Breast epithelium (tissue), 3 donors: ENCODE measurements at regions not wholly inside any gene's neighbourhood (a gene's known extent, or its start where the extent isn't known, plus 50 kb on each side); places are given as distances from the start of the nearest gene placed in this dataset.

Source experiments
- POLR2AphosphoS5 ChIP-seq, 3 donors: sonication (generic); formaldehyde crosslinking; IDR thresholded peaks; one replicate each; pipeline ENCODE4 v1.6.1; 2017; ENCODE audit warnings: antibody characterized with exemption in 3 of 3
- TF ChIP-seq, protein P1 (sequence below), 3 donors: fragments of 450-650 bp; IDR thresholded peaks; one replicate each; pipeline ENCODE4 v1.5.1; 2016 to 2017; ENCODE audit warnings: antibody characterized with exemption in 3 of 3, mild to moderate bottlenecking in 3 of 3, moderate library complexity in 3 of 3

DNA sequence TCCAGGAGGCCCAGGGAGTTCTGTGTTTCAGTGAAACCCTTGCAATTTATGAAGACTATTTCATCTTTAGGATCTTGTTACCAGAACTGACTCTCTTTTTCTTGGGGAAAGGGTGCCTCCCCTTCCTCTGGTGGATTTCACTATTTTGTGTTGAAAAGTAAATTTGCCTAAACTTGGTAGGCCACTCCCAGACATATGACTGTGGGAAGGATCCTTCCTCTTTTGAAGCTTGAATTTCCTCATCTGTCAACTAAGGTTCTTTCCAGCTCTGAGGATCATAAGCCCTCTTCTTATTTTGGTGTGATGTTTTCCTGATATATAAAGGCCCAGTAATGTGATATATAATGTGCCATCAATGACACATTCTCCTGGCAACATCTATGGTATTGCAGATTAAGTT is 59.1 kb upstream of the ZFAND5 start:
- TF ChIP-seq, protein P1, sequence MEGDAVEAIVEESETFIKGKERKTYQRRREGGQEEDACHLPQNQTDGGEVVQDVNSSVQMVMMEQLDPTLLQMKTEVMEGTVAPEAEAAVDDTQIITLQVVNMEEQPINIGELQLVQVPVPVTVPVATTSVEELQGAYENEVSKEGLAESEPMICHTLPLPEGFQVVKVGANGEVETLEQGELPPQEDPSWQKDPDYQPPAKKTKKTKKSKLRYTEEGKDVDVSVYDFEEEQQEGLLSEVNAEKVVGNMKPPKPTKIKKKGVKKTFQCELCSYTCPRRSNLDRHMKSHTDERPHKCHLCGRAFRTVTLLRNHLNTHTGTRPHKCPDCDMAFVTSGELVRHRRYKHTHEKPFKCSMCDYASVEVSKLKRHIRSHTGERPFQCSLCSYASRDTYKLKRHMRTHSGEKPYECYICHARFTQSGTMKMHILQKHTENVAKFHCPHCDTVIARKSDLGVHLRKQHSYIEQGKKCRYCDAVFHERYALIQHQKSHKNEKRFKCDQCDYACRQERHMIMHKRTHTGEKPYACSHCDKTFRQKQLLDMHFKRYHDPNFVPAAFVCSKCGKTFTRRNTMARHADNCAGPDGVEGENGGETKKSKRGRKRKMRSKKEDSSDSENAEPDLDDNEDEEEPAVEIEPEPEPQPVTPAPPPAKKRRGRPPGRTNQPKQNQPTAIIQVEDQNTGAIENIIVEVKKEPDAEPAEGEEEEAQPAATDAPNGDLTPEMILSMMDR (IDR thresholded peaks at IDR 0.05) = no peak
- TF ChIP-seq POLR2AphosphoS5 (IDR thresholded peaks at IDR 0.05) = no peak
